ENCODE measurements at regions not wholly inside any gene's neighbourhood (a gene's known extent, or its start where the extent isn't known, plus 50 kb on each side); places are given as distances from the start of the nearest gene placed in this dataset.
"Not testable (repeated sequence)": the region's sequence is repeated elsewhere in the genome, so short reads cannot be mapped to it uniquely, and the experiment has no call there.

GRCh38 chr7:65568226-65568625 lies 194.6 kb downstream of the ZNF92 start:
- TF ChIP-seq EP300 (conservative IDR thresholded peaks at IDR 0.05; ENCODE audit: poor library complexity, severe bottlenecking); TAF1 (IDR thresholded peaks at IDR 0.05; ENCODE audit: low read depth); POLR2AphosphoS5 (IDR thresholded peaks at IDR 0.05); CTCF (IDR thresholded peaks at IDR 0.05; ENCODE audit: poor library complexity, severe bottlenecking); REST (IDR thresholded peaks at IDR 0.05; ENCODE audit: borderline replicate concordance); SMC3 (conservative IDR thresholded peaks at IDR 0.05; ENCODE audit: poor library complexity); RAD21 (conservative IDR thresholded peaks at IDR 0.05); EZH2 (IDR thresholded peaks at IDR 0.05; ENCODE audit: borderline replicate concordance, insufficient read depth, low read length, poor library complexity, severe bottlenecking); MXI1 (conservative IDR thresholded peaks at IDR 0.05; ENCODE audit: poor library complexity, severe bottlenecking): not testable (repeated sequence)

Data from neural cell (in vitro differentiated cells).